Stomach smooth muscle (tissue), 2 donors: ENCODE measurements at regions not wholly inside any gene's neighbourhood (a gene's known extent, or its start where the extent isn't known, plus 50 kb on each side); places are given as distances from the start of the nearest gene placed in this dataset.

ENCODE experiments used
- H3K27ac ChIP-seq: one replicate; pipeline ENCODE4 v1.7.0; 2013; ENCODE audit warnings: mild to moderate bottlenecking, low read length, inconsistent platforms
- H3K27me3 ChIP-seq, 2 donors: one replicate each; pipeline ENCODE4 v1.7.0; 2013; ENCODE audit warnings: low read length in 2 of 2; ENCODE audit not compliant: insufficient read depth in 2 of 2, control insufficient read depth in 1 of 2
- H3K36me3 ChIP-seq, 2 donors: one replicate each; pipeline ENCODE4 v1.7.0; 2013; ENCODE audit warnings: low read length in 2 of 2; ENCODE audit not compliant: control insufficient read depth in 2 of 2, insufficient read depth in 2 of 2
- H3K4me1 ChIP-seq: one replicate; pipeline ENCODE4 v1.7.0; 2013; ENCODE audit warnings: low read length; ENCODE audit not compliant: control insufficient read depth, insufficient read depth
- H3K4me3 ChIP-seq, 2 donors: one replicate each; pipeline ENCODE4 v1.7.0; 2013; ENCODE audit warnings: low read length in 2 of 2
- H3K9ac ChIP-seq, 2 donors: one replicate each; pipeline ENCODE4 v1.7.0; 2013; ENCODE audit warnings: low read length in 2 of 2, mild to moderate bottlenecking in 1 of 2
- H3K9me3 ChIP-seq, 2 donors: one replicate each; pipeline ENCODE4 v1.7.0; 2013; ENCODE audit warnings: low read length in 2 of 2; ENCODE audit not compliant: control insufficient read depth in 2 of 2
- donor health status: healthy.
- donor health status: Pancreatic carcinoma.

- H3K27ac ChIP-seq: no peak overlapping the region
- no peaks in the 10 kb centered on the region for H3K9me3 ChIP-seq
- H3K4me1 ChIP-seq: no peaks in the 10 kb centered on the region
- H3K9ac ChIP-seq: no peak overlapping the region
- H3K4me3 ChIP-seq: no peak overlapping the region
- no peaks in the 10 kb centered on the region for H3K36me3 ChIP-seq
- no peaks in the 10 kb centered on the region for H3K27me3 ChIP-seq
Observed at GRCh38 chr10:61830846-61831273, 70.6 kb upstream of the ARID5B start.

GRCh38 chr10:61832866-61833481 is 68.5 kb upstream of the ARID5B start:
- H3K27ac ChIP-seq: no peak overlapping the region
- no peaks in the 10 kb centered on the region for H3K27me3 ChIP-seq
- H3K4me1 ChIP-seq: peaks cover 3% of the 10 kb centered on the region
- no peak overlapping the region for H3K4me3 ChIP-seq
- no peaks in the 10 kb centered on the region for H3K36me3 ChIP-seq
- H3K9me3 ChIP-seq: no peaks in the 10 kb centered on the region
- H3K9ac ChIP-seq: no peak overlapping the region

- no peaks in the 10 kb centered on the region for H3K36me3 ChIP-seq
- H3K9ac ChIP-seq: no peak overlapping the region
- no peaks in the 10 kb centered on the region for H3K27me3 ChIP-seq
- no peaks in the 10 kb centered on the region for H3K9me3 ChIP-seq
- peaks cover 3% of the 10 kb centered on the region for H3K4me1 ChIP-seq
- H3K4me3 ChIP-seq: no peak overlapping the region
- no peak overlapping the region for H3K27ac ChIP-seq
Observed at GRCh38 chr10:61834519-61834918, 67.0 kb upstream of the ARID5B start.

GRCh38 chr10:61835069-61835945 is 66.2 kb upstream of the ARID5B start:
- Histone ChIP-seq H3K4me1 (peaks cover 3% of the 10 kb centered on the region), H3K9ac (peak overlapping the region in 1 of 2 donors; percentile 26), H3K4me3 (no peak overlapping the region), H3K27ac (peak overlapping the region; percentile 33), H3K9me3 (no peaks in the 10 kb centered on the region), H3K36me3 (no peaks in the 10 kb centered on the region), H3K27me3 (no peaks in the 10 kb centered on the region)

- Histone ChIP-seq H3K4me3 (peak overlapping the region in 1 of 2 donors; percentile 3), H3K27ac (no peak overlapping the region), H3K9me3 (no peaks in the 10 kb centered on the region), H3K27me3 (no peaks in the 10 kb centered on the region), H3K9ac (peak overlapping the region in 1 of 2 donors; percentile 26), H3K36me3 (no peaks in the 10 kb centered on the region), H3K4me1 (peaks cover 3% of the 10 kb centered on the region)
Observed at GRCh38 chr10:61835946-61836887, 65.3 kb upstream of the ARID5B start.

GRCh38 chr10:61836888-61837754 is 64.4 kb upstream of the ARID5B start:
- H3K36me3 ChIP-seq: no peaks in the 10 kb centered on the region
- H3K4me1 ChIP-seq: peaks cover 3% of the 10 kb centered on the region
- H3K27ac ChIP-seq: no peak overlapping the region
- H3K27me3 ChIP-seq: no peaks in the 10 kb centered on the region
- H3K4me3 ChIP-seq: no peak overlapping the region
- H3K9ac ChIP-seq: no peak overlapping the region
- H3K9me3 ChIP-seq: no peaks in the 10 kb centered on the region

GRCh38 chr10:61837755-61838171 is 63.7 kb upstream of the ARID5B start:
- H3K4me1 ChIP-seq: peaks cover 3% of the 10 kb centered on the region
- no peak overlapping the region for H3K9ac ChIP-seq
- H3K36me3 ChIP-seq: no peaks in the 10 kb centered on the region
- no peak overlapping the region for H3K27ac ChIP-seq
- no peak overlapping the region for H3K4me3 ChIP-seq
- no peaks in the 10 kb centered on the region for H3K27me3 ChIP-seq
- no peaks in the 10 kb centered on the region for H3K9me3 ChIP-seq

- Histone ChIP-seq H3K4me1 (peaks cover 3% of the 10 kb centered on the region), H3K9me3 (no peaks in the 10 kb centered on the region), H3K9ac (no peak overlapping the region), H3K36me3 (no peaks in the 10 kb centered on the region), H3K27me3 (no peaks in the 10 kb centered on the region), H3K4me3 (no peak overlapping the region), H3K27ac (no peak overlapping the region)
Observed at GRCh38 chr10:61839916-61840315, 61.6 kb upstream of the ARID5B start.

GRCh38 chr10:61840403-61840802 is 61.1 kb upstream of the ARID5B start:
- H3K9me3 ChIP-seq: no peaks in the 10 kb centered on the region
- no peak overlapping the region for H3K27ac ChIP-seq
- H3K27me3 ChIP-seq: no peaks in the 10 kb centered on the region
- H3K36me3 ChIP-seq: no peaks in the 10 kb centered on the region
- H3K4me3 ChIP-seq: no peak overlapping the region
- H3K4me1 ChIP-seq: peaks cover 3% of the 10 kb centered on the region
- no peak overlapping the region for H3K9ac ChIP-seq
